IMR-90 (cell line): ENCODE measurements at regions not wholly inside any gene's neighbourhood (a gene's known extent, or its start where the extent isn't known, plus 50 kb on each side); places are given as distances from the start of the nearest gene placed in this dataset.

Source experiments
- ATAC-seq: fragments of 200-7000 bp; cut with Tn5 transposase; 2 replicates; pipeline ENCODE4 v1.9.1; 2020; ENCODE audit warnings: low read depth, mild to moderate bottlenecking, moderate library complexity
- BruUV-seq: library from RNA; stranded (reverse); fragments of 400-500 nt; replicated peaks from 2 replicates; lab custom pipeline; 2021; lab: Mats Ljungman, UMichigan
- CTCF ChIA-PET: fragments of 300-600 bp; formaldehyde crosslinking; extraction: SDS; loops from one replicate; lab custom pipeline; 2021; ENCODE audit warnings: antibody characterized with exemption; lab: Yijun Ruan, JAX
- POLR2A ChIA-PET: fragments of 300-600 bp; sonication (Branson Sonifier 250); formaldehyde crosslinking; loops from one replicate; lab custom pipeline; 2022; ENCODE audit warnings: antibody characterized with exemption; ENCODE audit not compliant: unreplicated experiment; lab: Charles Lee
- DNase-seq: peaks from one replicate; pipeline ENCODE4 v3.0.0; 2013
- H2AFZ ChIP-seq: replicated peaks from 2 replicates; pipeline ENCODE3; 2013; ENCODE audit warnings: low read length, mild to moderate bottlenecking; ENCODE audit not compliant: poor library complexity
- H2AK5ac ChIP-seq: 2 replicates; pipeline ENCODE4 v1.6.1; 2013; ENCODE audit warnings: low read depth, low read length, inconsistent platforms
- H2AK9ac ChIP-seq: replicated peaks from 2 replicates; pipeline ENCODE3; 2013; ENCODE audit warnings: mild to moderate bottlenecking, low read depth, low read length, moderate library complexity; ENCODE audit not compliant: poor library complexity
- H2BK120ac ChIP-seq: 2 replicates; pipeline ENCODE4 v1.6.1; 2013; ENCODE audit warnings: low read depth, low read length, inconsistent platforms
- H2BK15ac ChIP-seq: 3 replicates; pipeline ENCODE4 v1.6.1; 2013; ENCODE audit warnings: low read depth, low read length, inconsistent platforms
- H2BK20ac ChIP-seq: 2 replicates; pipeline ENCODE4 v1.6.1; 2013; ENCODE audit warnings: low read depth, mild to moderate bottlenecking, inconsistent platforms, low read length, moderate library complexity
- H2BK5ac ChIP-seq: 2 replicates; pipeline ENCODE4 v1.6.1; 2013; ENCODE audit warnings: mild to moderate bottlenecking, low read depth, low read length, inconsistent platforms; ENCODE audit not compliant: poor library complexity, severe bottlenecking
- H3K14ac ChIP-seq: replicated peaks from 2 replicates; pipeline ENCODE4 v1.6.1; 2013; ENCODE audit warnings: low read depth, low read length, inconsistent platforms
- H3K18ac ChIP-seq: 2 replicates; pipeline ENCODE4 v1.6.1; 2013; ENCODE audit warnings: low read depth, low read length, control low read depth
- H3K23ac ChIP-seq: 2 replicates; pipeline ENCODE4 v1.6.1; 2013; ENCODE audit warnings: low read depth, low read length, inconsistent platforms
- H3K27ac ChIP-seq: 2 replicates; pipeline ENCODE4 v1.5.1; 2013; ENCODE audit warnings: mild to moderate bottlenecking, control low read depth, low read length; ENCODE audit not compliant: insufficient read depth
- H3K27me3 ChIP-seq: 2 replicates; pipeline ENCODE4 v1.6.1; 2013; ENCODE audit warnings: low read length; ENCODE audit not compliant: control insufficient read depth, insufficient read depth
- H3K36me3 ChIP-seq: 2 replicates; pipeline ENCODE4 v1.6.1; 2013; ENCODE audit warnings: low read length, mixed read lengths; ENCODE audit not compliant: control insufficient read depth, insufficient read depth
- H3K4ac ChIP-seq: 2 replicates; pipeline ENCODE4 v1.6.1; 2013; ENCODE audit warnings: low read depth, low read length, inconsistent platforms
- H3K4me1 ChIP-seq: 2 replicates; pipeline ENCODE4 v1.6.1; 2013; ENCODE audit warnings: low read length, mixed read lengths; ENCODE audit not compliant: control insufficient read depth, insufficient read depth
- H3K4me2 ChIP-seq: 2 replicates; pipeline ENCODE4 v1.6.1; 2013; ENCODE audit warnings: low read depth, mild to moderate bottlenecking, control low read depth, low read length, moderate library complexity
- H3K4me3 ChIP-seq: 2 replicates; pipeline ENCODE4 v1.5.1; 2013; ENCODE audit warnings: low read depth, mild to moderate bottlenecking, control low read depth, low read length, moderate library complexity; ENCODE audit not compliant: insufficient read depth
- H3K56ac ChIP-seq: 2 replicates; pipeline ENCODE4 v1.6.1; 2013; ENCODE audit warnings: low read length, inconsistent platforms; ENCODE audit not compliant: insufficient read depth; ENCODE audit errors: extremely low read depth
- H3K79me1 ChIP-seq, 2 experiments: 2 replicates each; pipeline ENCODE4 v1.6.1; 2013; ENCODE audit warnings: low read length in 2 of 2, inconsistent platforms in 1 of 2, low read depth in 1 of 2
- H3K9ac ChIP-seq: 2 replicates; pipeline ENCODE4 v1.6.1; 2013; ENCODE audit warnings: low read depth, low read length, control low read depth
- H3K9me1 ChIP-seq: 2 replicates; pipeline ENCODE4 v1.6.1; 2013; ENCODE audit warnings: low read length, inconsistent platforms; ENCODE audit not compliant: insufficient read depth
- H3K9me3 ChIP-seq: 2 replicates; pipeline ENCODE4 v1.6.1; 2013; ENCODE audit warnings: low read length; ENCODE audit not compliant: control insufficient read depth, insufficient read depth
- H4K20me1 ChIP-seq: 2 replicates; pipeline ENCODE4 v1.6.1; 2013; ENCODE audit warnings: low read length, inconsistent platforms; ENCODE audit not compliant: insufficient read depth
- H4K5ac ChIP-seq: 2 replicates; pipeline ENCODE4 v1.6.1; 2013; ENCODE audit warnings: mild to moderate bottlenecking, low read depth, low read length, control low read depth
- H4K8ac ChIP-seq, 2 experiments: 2 replicates each; pipeline ENCODE4 v1.6.1; 2013; ENCODE audit warnings: low read depth in 2 of 2, low read length in 2 of 2, control low read depth in 1 of 2, inconsistent platforms in 1 of 2
- H4K91ac ChIP-seq: 2 replicates; pipeline ENCODE4 v1.6.1; 2013; ENCODE audit warnings: low read depth, low read length, inconsistent platforms; ENCODE audit not compliant: insufficient read depth
- FOS ChIP-seq: fragments of 150-350 bp; IDR thresholded peaks from 2 replicates; pipeline ENCODE4 v1.6.1; 2016; ENCODE audit warnings: low read depth, low read length
- NFE2L2 ChIP-seq: fragments of 150-350 bp; IDR thresholded peaks from 2 replicates; pipeline ENCODE4 v1.6.1; 2016; ENCODE audit warnings: low read depth, mild to moderate bottlenecking, low read length
- WGBS, 2 experiments: methylation state at CpG; one replicate each; pipeline versions ENCODE4 v1.1.5 to v1.1.7; 2013; ENCODE audit warnings: missing lambda C conversion rate in 2 of 2; ENCODE audit not compliant: insufficient read length in 1 of 2; ENCODE audit errors: extremely low coverage in 2 of 2; 5-methylcytosine and 5-hydroxymethylcytosine counted together
- dilution Hi-C: fragments of 300-500 bp; cut with HindIII; formaldehyde crosslinking; loops from one replicate; pipeline ENCODE4 v1.14.3; 2018; ENCODE audit warnings: low sequenced_read_pairs; ENCODE audit not compliant: unreplicated experiment
- in situ Hi-C: fragments of 300-500 bp; cut with MboI; formaldehyde crosslinking; loops from 3 replicates; pipeline ENCODE4 v1.14.3; 2019; ENCODE audit warnings: low sequenced_read_pairs, inconsistent platforms, mixed read lengths
- intact Hi-C: fragments of 100-400 bp; cut with micrococcal nuclease; formaldehyde crosslinking; loops from 2 replicates; pipeline ENCODE4 v1.10.0; 2022

GRCh38 chr18:76149284-76149683, 345.8 kb downstream of the ZNF516 start:
- POLR2A ChIA-PET = no interaction called here

More at GRCh38 chr18:76149284-76149683, 345.8 kb downstream of the ZNF516 start:
- Histone ChIP-seq H3K36me3 (no peaks in the 10 kb centered on the region), H2AFZ (no peak overlapping the region), H3K4ac (no peak overlapping the region), H3K27ac (no peak overlapping the region), H3K4me1 (no peaks in the 10 kb centered on the region), H2BK20ac (no peak overlapping the region), H3K9me1 (no peaks in the 10 kb centered on the region), H3K79me1 (no peaks in the 10 kb centered on the region), H4K20me1 (no peaks in the 10 kb centered on the region), H3K27me3 (no peaks in the 10 kb centered on the region), H3K9ac (no peak overlapping the region), H2BK5ac (no peak overlapping the region), H3K56ac (no peak overlapping the region), H3K4me3 (no peak overlapping the region), H3K9me3 (peaks cover 17% of the 10 kb centered on the region), H2BK15ac (no peak overlapping the region), H3K4me2 (no peak overlapping the region), H2AK5ac (no peak overlapping the region), H3K23ac (no peak overlapping the region), H2BK120ac (no peak overlapping the region), H3K14ac (no peak overlapping the region), H2AK9ac (no peak overlapping the region), H3K18ac (no peak overlapping the region), H4K91ac (no peak overlapping the region), H4K5ac (no peak overlapping the region), H4K8ac (no peak overlapping the region)
- CTCF ChIA-PET = no interaction called here
- TF ChIP-seq FOS (no peak), NFE2L2 (no peak)
- in situ Hi-C loops = no loop called here
- no peak for ATAC-seq
- dilution Hi-C loops = no loop called here
- DNase-seq = no peak
- intact Hi-C loops = no loop called here
- WGBS, 2 experiments = no CpG with 5 or more reads among the region's 4 CpGs
- no TSS peak for BruUV-seq
